Right cardiac atrium (tissue), 5 donors: ENCODE measurements at regions not wholly inside any gene's neighbourhood (a gene's known extent, or its start where the extent isn't known, plus 50 kb on each side); places are given as distances from the start of the nearest gene placed in this dataset.
"Not testable (repeated sequence)": the region's sequence is repeated elsewhere in the genome, so short reads cannot be mapped to it uniquely, and the experiment has no call there.

Experiments
- ATAC-seq, 2 donors: fragments of 200-7000 bp; cut with Tn5 transposase; one replicate each; pipeline versions ENCODE4 v1.8.0 to v1.9.1; 2020; ENCODE audit warnings: moderate library complexity in 2 of 2, mild to moderate bottlenecking in 1 of 2
- DNase-seq, 3 donors: peaks; one replicate each; pipeline ENCODE4 v3.0.0-alpha.2; 2020
- H3K27ac ChIP-seq: one replicate; pipeline ENCODE4 v1.5.1; 2013; ENCODE audit warnings: mild to moderate bottlenecking, low read length, control low read depth, moderate library complexity
- H3K27me3 ChIP-seq: one replicate; pipeline ENCODE4 v1.6.1; 2013; ENCODE audit not compliant: control insufficient read depth, insufficient read depth
- H3K4me1 ChIP-seq: one replicate; pipeline ENCODE4 v1.6.1; 2013; ENCODE audit warnings: low read length; ENCODE audit not compliant: control insufficient read depth, insufficient read depth
- H3K4me3 ChIP-seq: one replicate; pipeline ENCODE4 v1.5.1; 2013; ENCODE audit warnings: low read length, control low read depth
- H3K9me3 ChIP-seq: one replicate; pipeline ENCODE4 v1.6.1; 2013; ENCODE audit warnings: low read length; ENCODE audit not compliant: control insufficient read depth
- WGBS: extraction: QIAGEN DNeasy Blood & Tissue Kit; methylation state at CpG from one replicate; pipeline ENCODE4 v1.1.7; 2013; 5-methylcytosine and 5-hydroxymethylcytosine counted together
- intact Hi-C, 4 donors: fragments of 100-400 bp; cut with DNase I; formaldehyde crosslinking; loops; one replicate each; pipeline versions ENCODE4 v1.11.0 to v1.14.0; 2022 to 2023
- donor health status: healthy with polysubstance abuse.
- donor health status: DM: no; HTN: yes; CAD: no.
- donor health status: DM: no; HTN: no; CAD: no.
- donor health status: DM: no; HTN: yes; CAD: no; lungs with severe emphysema.
- donor health status: DM: yes; HTN: yes; CAD: no.

- H3K4me1 ChIP-seq = peaks cover 3% of the 10 kb centered on the region
- no peaks in the 10 kb centered on the region for H3K9me3 ChIP-seq
- H3K27ac ChIP-seq = no peak overlapping the region
- ATAC-seq = no peak
- no peaks in the 10 kb centered on the region for H3K27me3 ChIP-seq
- WGBS = 47% methylated on average over 3 of the region's 3 CpGs
- no peak for DNase-seq
- intact Hi-C loops = loop anchor here in 1 of 4 donors (10.0 kb wide), 1 partner anchor 162 kb away; a partner anchor contains a TSS
- no peak overlapping the region for H3K4me3 ChIP-seq
Measured at GRCh38 chr6:26187292-26187691, 100.1 kb downstream of the HFE start.

DNA sequence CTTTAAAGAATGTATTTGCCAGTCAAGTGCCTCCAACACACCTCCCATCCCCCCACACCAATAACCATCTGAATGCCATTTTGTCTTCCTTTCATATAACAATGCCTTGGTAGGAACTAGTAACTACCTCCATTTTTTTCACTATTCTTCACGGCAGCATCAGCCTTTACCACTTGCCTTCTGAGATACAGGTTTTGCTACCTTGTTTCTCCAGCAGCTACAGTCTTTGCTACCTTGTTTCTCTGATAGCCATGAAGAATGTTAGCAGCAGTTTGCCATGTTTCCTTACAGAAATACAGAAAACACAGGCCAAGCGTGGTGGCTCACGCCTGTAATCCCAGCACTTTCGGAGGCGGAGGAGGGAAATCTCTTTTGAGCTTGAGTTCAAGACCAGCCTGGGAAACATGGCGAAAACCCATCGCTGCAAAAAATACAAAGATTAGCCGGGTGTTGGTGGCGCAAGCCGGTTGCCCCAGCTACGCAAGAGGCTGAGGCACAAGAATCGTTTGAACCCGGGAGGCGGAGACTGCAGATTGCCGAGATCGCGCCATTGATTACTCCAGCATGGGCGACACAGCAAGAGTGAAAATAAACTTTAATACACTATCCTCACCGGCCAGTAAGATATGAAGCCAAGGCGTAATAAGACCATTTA is 100.9 kb downstream of the HFE start:
- intact Hi-C loops = loop anchor here in 1 of 4 donors (10.0 kb wide), 1 partner anchor 163 kb away; a partner anchor contains a TSS
- ATAC-seq = peak in 1 of 2 donors; percentile 2
- no peak for DNase-seq
- Histone ChIP-seq H3K27ac (no peak overlapping the region), H3K9me3 (no peaks in the 10 kb centered on the region), H3K4me3 (peak overlapping the region; percentile 59), H3K27me3 (no peaks in the 10 kb centered on the region), H3K4me1 (peaks cover 3% of the 10 kb centered on the region)
- 8% methylated on average over 20 of the region's 20 CpGs for WGBS

DNA sequence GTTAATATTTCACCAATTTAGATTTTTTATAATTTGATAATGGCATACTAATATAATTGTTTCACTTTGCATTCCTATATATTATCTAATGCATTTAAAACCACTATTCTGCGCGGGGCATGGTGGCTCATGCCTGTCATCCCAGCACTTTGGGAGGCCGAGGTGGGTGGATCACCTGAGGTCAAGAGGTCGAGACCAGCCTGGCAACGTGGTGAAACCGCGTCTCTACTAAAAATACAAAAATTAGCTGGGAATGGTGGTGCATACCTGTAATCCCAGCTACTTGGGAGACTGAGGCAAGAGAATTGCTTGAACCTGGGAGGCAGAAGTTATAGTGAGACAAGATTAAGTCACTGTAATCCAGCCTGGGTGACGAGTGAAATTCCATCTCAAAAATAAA is 104.3 kb downstream of the HFE start:
- not testable (repeated sequence) for H3K9me3 ChIP-seq, H3K4me1 ChIP-seq, ATAC-seq, DNase-seq, H3K27me3 ChIP-seq, H3K27ac ChIP-seq, H3K4me3 ChIP-seq
- intact Hi-C loops = loop anchor here in 1 of 4 donors (10.0 kb wide), 2 partner anchors 67 to 137 kb away; a partner anchor contains a TSS
- 79% methylated on average over 8 of the region's 8 CpGs for WGBS

DNA sequence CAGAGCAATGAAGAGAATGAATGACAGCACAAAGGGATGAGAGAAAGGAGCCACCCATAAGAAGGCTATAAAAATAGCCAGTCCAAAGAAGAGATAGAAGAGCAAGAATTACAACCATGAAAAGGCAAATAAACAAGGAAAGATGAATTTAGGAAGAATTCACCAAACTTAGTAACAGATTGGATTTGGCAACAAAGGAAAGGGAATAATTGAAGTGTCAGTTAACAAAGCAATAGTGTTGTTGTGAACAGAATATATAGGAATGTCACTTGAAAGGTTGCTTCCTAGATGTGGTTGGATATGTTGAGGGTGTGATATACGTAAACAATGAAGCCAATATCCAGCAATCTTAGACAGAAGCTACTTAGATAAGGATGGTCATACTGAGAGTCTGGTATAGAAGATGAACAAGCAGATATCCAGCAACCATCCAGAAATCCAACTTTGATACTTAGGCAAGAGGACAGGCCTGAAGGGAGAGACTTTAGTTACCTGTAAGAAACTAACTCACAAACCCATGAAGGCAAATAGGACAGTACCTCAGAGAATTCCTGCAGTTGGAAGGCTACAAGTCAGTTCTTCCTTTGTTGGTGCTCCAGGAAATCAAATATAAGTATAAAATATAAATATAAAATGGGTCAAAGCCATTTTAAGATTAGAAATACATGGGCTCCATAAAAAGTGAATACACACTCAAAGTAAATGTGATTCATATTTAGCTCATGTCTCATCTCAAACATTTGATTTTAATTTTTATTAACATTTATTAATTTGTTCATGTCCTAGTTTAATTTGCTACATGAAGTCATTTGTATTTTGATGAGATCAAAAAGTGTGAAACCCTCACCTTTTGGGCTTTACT is 106.5 kb downstream of the HFE start:
- no peaks in the 10 kb centered on the region for H3K9me3 ChIP-seq
- no peak for ATAC-seq
- no peak for DNase-seq
- WGBS = 93% methylated on average over 1 of the region's 1 CpG
- no peak overlapping the region for H3K27ac ChIP-seq
- H3K27me3 ChIP-seq = no peaks in the 10 kb centered on the region
- H3K4me1 ChIP-seq = peaks cover 5% of the 10 kb centered on the region
- intact Hi-C loops = loop anchor here in 1 of 4 donors (10.0 kb wide), 2 partner anchors 69 to 139 kb away; a partner anchor contains a TSS
- H3K4me3 ChIP-seq = no peak overlapping the region

- Histone ChIP-seq H3K27ac (no peak overlapping the region), H3K4me1 (peaks cover 5% of the 10 kb centered on the region), H3K9me3 (no peaks in the 10 kb centered on the region), H3K4me3 (peak overlapping the region; percentile 82), H3K27me3 (no peaks in the 10 kb centered on the region)
- 69% methylated on average over 3 of the region's 3 CpGs for WGBS
- ATAC-seq = no peak
- intact Hi-C loops = loop anchor here in 1 of 4 donors (10.0 kb wide), 2 partner anchors 70 to 140 kb away; a partner anchor contains a TSS
- DNase-seq = no peak
Measured at GRCh38 chr6:26194329-26194701, 107.1 kb downstream of the HFE start.

- WGBS = 5% methylated on average over 8 of the region's 8 CpGs
- DNase-seq (no peak), ATAC-seq (no peak)
- Histone ChIP-seq H3K4me3 (peak overlapping the region; percentile 82), H3K9me3 (no peaks in the 10 kb centered on the region), H3K27me3 (no peaks in the 10 kb centered on the region), H3K4me1 (peaks cover 5% of the 10 kb centered on the region), H3K27ac (peak overlapping the region; percentile 99)
- intact Hi-C loops = loop anchor here in 1 of 4 donors (10.0 kb wide), 2 partner anchors 70 to 140 kb away; a partner anchor contains a TSS
Measured at GRCh38 chr6:26194816-26195375, 107.7 kb downstream of the HFE start.

- no peaks in the 10 kb centered on the region for H3K9me3 ChIP-seq
- DNase-seq (peak; percentile 91 to 97 (median 95)), ATAC-seq (peak; percentile 82 to 83)
- peaks cover 5% of the 10 kb centered on the region for H3K4me1 ChIP-seq
- intact Hi-C loops = loop anchor here in 1 of 4 donors (10.0 kb wide), 2 partner anchors 71 to 141 kb away; a partner anchor contains a TSS
- under 1% methylated on average over 23 of the region's 23 CpGs for WGBS
- H3K27ac ChIP-seq = peak overlapping the region; percentile 99
- H3K27me3 ChIP-seq = no peaks in the 10 kb centered on the region
- peak overlapping the region; percentile 82 for H3K4me3 ChIP-seq
Measured at GRCh38 chr6:26195376-26195923, 108.2 kb downstream of the HFE start.

DNA sequence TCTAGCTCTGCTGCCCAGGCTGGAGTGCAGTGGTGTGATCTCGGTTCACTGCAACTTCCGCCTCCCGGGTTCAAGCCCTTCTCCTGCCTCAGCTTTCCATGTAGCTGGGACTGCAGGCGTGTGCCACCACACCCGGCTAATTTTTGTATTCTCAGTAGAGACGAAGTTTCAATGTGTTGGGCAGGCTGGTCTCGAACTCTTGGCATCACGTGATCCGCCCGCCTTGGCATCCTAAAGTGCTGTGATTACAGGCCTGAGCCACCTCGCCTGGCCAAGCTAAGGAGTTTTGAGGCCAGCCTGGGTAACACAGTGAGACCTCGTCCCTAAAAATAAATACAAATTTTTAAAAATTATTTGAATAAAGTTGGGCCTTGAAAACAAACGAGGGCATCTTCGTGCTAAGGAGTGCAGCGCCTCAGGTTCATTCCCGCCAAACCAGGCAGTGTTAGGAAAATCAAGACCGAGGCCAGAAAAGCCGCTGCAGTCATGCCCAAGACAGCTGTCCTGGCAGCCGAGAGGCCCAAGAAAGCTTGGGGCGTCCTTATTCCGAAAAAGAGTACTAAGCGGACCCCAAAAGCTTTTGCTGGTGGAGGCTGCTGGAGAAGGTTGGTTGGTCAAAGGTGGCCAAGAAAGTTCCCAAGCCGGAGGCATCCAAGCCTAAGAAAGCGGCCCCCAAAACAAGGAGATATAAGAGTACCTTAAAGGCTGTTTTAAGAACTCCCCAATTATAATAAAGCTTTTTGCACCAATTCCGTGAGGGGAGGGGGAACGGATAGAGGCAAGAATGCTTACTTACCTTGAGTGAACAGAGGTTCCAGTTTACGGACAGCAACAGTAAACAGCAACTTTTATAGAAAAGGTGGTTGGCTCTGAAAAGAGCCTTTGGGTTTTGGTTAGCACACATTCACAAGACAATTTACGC is 109.0 kb downstream of the HFE start:
- Histone ChIP-seq H3K27ac (peak overlapping the region; percentile 99), H3K27me3 (no peaks in the 10 kb centered on the region), H3K4me1 (peaks cover 5% of the 10 kb centered on the region), H3K9me3 (no peaks in the 10 kb centered on the region), H3K4me3 (peak overlapping the region; percentile 82)
- ATAC-seq (no peak), DNase-seq (no peak)
- intact Hi-C loops = loop anchor here in 1 of 4 donors (10.0 kb wide), 2 partner anchors 71 to 141 kb away; a partner anchor contains a TSS
- 30% methylated on average over 28 of the region's 28 CpGs for WGBS

DNA sequence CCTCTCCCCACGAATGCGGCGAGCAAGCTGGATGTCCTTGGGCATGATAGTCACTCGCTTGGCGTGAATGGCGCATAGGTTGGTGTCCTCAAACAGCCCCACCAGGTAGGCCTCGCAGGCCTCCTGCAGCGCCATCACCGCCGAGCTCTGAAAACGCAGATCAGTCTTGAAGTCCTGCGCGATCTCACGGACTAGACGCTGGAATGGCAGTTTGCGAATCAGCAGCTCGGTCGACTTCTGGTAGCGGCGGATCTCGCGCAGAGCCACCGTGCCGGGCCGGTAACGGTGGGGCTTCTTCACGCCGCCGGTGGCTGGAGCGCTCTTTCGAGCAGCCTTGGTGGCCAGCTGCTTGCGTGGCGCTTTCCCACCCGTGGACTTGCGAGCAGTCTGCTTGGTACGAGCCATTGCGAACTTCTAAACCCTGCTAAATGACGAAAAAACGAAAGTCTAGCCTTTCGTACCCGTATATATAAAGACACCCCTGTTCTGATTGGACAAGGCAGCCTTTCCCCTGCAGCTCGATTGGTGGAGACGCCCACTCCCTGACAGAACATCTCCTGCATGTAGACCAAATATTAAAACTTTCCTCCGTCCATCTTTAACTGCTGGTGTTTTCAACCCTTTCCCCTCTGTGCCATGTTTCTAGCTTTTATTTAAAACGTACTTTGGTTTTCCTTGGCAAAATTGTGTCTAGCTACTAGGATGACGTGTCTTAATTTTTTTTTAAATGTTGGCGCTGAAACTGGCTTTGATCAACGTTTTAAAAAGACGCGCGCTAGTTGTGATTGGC is 109.8 kb downstream of the HFE start:
- H3K27ac ChIP-seq = peak overlapping the region; percentile 99
- H3K4me1 ChIP-seq = peaks cover 5% of the 10 kb centered on the region
- intact Hi-C loops = loop anchor here in 1 of 4 donors (10.0 kb wide), 2 partner anchors 72 to 142 kb away; a partner anchor contains a TSS
- WGBS = 1% methylated on average over 51 of the region's 51 CpGs
- ATAC-seq (peak; percentile 79 to 82), DNase-seq (peak; percentile 77 to 87 (median 83))
- peak overlapping the region; percentile 82 for H3K4me3 ChIP-seq
- no peaks in the 10 kb centered on the region for H3K27me3 ChIP-seq
- H3K9me3 ChIP-seq = no peaks in the 10 kb centered on the region
